Neural cell (in vitro differentiated cells): ENCODE measurements at regions not wholly inside any gene's neighbourhood (a gene's known extent, or its start where the extent isn't known, plus 50 kb on each side); places are given as distances from the start of the nearest gene placed in this dataset.

Source experiments
- EP300 ChIP-seq: fragments of 450-650 bp; conservative IDR thresholded peaks from 2 replicates; pipeline ENCODE4 v1.6.1; 2014; ENCODE audit warnings: antibody characterized with exemption, mild to moderate bottlenecking, moderate library complexity; ENCODE audit not compliant: poor library complexity, severe bottlenecking
- EZH2 ChIP-seq: fragments of 200-600, 300-800 bp; shearing (Covaris generic), sonication (generic); IDR thresholded peaks from 2 replicates; pipeline ENCODE4 v1.6.1; 2014; ENCODE audit warnings: antibody characterized with exemption, low read length, borderline replicate concordance, mild to moderate bottlenecking; ENCODE audit not compliant: insufficient read depth, poor library complexity, severe bottlenecking
- POLR2AphosphoS5 ChIP-seq: IDR thresholded peaks from 2 replicates; pipeline ENCODE4 v1.6.1; 2012
- TAF1 ChIP-seq: IDR thresholded peaks from 2 replicates; pipeline ENCODE4 v1.6.1; 2012; ENCODE audit warnings: low read depth
- TF ChIP-seq, protein P1 (sequence below): fragments of 450-650 bp; IDR thresholded peaks from 2 replicates; pipeline ENCODE4 v1.5.1; 2014; ENCODE audit warnings: antibody characterized with exemption, mild to moderate bottlenecking, moderate library complexity; ENCODE audit not compliant: poor library complexity, severe bottlenecking
- TF ChIP-seq, protein P2 (sequence below): IDR thresholded peaks from 2 replicates; pipeline ENCODE4 v1.6.1; 2012; ENCODE audit warnings: borderline replicate concordance

DNA sequence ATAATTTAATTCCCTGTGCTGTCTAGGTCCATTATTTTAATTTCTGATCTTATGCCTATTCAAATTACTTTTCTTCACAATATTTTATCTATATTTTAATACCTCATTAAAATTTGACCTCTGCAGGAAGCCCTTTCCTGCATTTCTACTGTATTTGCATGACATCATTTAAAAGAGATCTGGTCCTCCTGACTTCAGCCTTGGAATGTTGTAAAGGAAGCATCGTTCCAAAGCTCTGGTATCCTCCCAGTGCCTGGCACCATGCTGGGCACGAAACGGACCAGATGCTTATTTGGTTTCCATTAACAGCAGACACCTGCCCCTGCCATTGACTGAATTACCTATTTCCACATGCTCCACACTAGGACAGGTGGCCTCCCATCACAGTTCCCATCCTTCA, 247.5 kb downstream of the KLF6 start:
- TF ChIP-seq, protein P1, sequence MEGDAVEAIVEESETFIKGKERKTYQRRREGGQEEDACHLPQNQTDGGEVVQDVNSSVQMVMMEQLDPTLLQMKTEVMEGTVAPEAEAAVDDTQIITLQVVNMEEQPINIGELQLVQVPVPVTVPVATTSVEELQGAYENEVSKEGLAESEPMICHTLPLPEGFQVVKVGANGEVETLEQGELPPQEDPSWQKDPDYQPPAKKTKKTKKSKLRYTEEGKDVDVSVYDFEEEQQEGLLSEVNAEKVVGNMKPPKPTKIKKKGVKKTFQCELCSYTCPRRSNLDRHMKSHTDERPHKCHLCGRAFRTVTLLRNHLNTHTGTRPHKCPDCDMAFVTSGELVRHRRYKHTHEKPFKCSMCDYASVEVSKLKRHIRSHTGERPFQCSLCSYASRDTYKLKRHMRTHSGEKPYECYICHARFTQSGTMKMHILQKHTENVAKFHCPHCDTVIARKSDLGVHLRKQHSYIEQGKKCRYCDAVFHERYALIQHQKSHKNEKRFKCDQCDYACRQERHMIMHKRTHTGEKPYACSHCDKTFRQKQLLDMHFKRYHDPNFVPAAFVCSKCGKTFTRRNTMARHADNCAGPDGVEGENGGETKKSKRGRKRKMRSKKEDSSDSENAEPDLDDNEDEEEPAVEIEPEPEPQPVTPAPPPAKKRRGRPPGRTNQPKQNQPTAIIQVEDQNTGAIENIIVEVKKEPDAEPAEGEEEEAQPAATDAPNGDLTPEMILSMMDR, result no peak
- TF ChIP-seq TAF1 (no peak), POLR2AphosphoS5 (no peak), EZH2 (no peak), EP300 (no peak)
- TF ChIP-seq, protein P2, sequence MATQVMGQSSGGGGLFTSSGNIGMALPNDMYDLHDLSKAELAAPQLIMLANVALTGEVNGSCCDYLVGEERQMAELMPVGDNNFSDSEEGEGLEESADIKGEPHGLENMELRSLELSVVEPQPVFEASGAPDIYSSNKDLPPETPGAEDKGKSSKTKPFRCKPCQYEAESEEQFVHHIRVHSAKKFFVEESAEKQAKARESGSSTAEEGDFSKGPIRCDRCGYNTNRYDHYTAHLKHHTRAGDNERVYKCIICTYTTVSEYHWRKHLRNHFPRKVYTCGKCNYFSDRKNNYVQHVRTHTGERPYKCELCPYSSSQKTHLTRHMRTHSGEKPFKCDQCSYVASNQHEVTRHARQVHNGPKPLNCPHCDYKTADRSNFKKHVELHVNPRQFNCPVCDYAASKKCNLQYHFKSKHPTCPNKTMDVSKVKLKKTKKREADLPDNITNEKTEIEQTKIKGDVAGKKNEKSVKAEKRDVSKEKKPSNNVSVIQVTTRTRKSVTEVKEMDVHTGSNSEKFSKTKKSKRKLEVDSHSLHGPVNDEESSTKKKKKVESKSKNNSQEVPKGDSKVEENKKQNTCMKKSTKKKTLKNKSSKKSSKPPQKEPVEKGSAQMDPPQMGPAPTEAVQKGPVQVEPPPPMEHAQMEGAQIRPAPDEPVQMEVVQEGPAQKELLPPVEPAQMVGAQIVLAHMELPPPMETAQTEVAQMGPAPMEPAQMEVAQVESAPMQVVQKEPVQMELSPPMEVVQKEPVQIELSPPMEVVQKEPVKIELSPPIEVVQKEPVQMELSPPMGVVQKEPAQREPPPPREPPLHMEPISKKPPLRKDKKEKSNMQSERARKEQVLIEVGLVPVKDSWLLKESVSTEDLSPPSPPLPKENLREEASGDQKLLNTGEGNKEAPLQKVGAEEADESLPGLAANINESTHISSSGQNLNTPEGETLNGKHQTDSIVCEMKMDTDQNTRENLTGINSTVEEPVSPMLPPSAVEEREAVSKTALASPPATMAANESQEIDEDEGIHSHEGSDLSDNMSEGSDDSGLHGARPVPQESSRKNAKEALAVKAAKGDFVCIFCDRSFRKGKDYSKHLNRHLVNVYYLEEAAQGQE, result no peak
